CD4-positive, alpha-beta T cell treated with Interferon gamma for 1 hour (primary cell): ENCODE measurements at regions not wholly inside any gene's neighbourhood (a gene's known extent, or its start where the extent isn't known, plus 50 kb on each side); places are given as distances from the start of the nearest gene placed in this dataset.

ENCODE experiments used
- DNase-seq: peaks from one replicate; pipeline ENCODE4 v3.0.0-alpha.2; 2020

- no peak for DNase-seq
Measured at GRCh38 chrX:150310417-150310816, 52.7 kb upstream of the MAMLD1 start.

- DNase-seq: no peak
Measured at GRCh38 chrX:150310881-150311280, 52.2 kb upstream of the MAMLD1 start.

GRCh38 chrX:150312931-150313330, 50.2 kb upstream of the MAMLD1 start:
- no peak for DNase-seq
